ENCODE measurements at regions not wholly inside any gene's neighbourhood (a gene's known extent, or its start where the extent isn't known, plus 50 kb on each side); places are given as distances from the start of the nearest gene placed in this dataset.

DNA sequence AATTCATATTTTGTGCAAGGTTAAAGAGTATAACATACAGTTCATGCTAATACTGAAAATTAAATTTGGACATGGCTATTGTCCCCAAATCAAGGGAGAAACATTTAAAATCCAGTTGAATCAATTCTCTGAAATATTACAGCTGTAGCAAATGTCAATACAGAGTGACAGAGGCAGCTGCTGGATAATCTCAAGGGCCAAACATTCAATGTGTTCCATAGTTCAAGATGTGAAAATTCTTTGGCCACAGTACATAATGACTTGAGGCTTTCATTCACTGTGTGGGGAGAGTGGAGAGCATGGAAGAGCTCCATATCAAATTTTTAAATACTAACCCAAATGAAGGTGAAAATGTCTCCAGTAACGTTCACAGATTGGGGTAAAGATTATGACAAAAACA is 1192.8 kb upstream of the CADM2 start:
- no peak overlapping the region for H3K27ac ChIP-seq (ENCODE audit: insufficient read depth, low read length)
- H3K4me3 ChIP-seq (replicated peaks in 1 of 4; ENCODE audit: control extremely low read depth in 1 of 4, insufficient read depth in 1 of 4, low read depth in 3 of 4, low read length in 4 of 4), result no peak overlapping the region
- H4K20me1 ChIP-seq (ENCODE audit: control insufficient read depth, extremely low read depth, insufficient read depth, low read length), result no peaks in the 10 kb centered on the region
- no peak for DNase-seq (ENCODE audit: low read depth in 2 of 2)
- TF ChIP-seq EZH2 (IDR thresholded peaks at IDR 0.05; ENCODE audit: low read length, missing control alignments), result no peak
- TF ChIP-seq, protein P1, sequence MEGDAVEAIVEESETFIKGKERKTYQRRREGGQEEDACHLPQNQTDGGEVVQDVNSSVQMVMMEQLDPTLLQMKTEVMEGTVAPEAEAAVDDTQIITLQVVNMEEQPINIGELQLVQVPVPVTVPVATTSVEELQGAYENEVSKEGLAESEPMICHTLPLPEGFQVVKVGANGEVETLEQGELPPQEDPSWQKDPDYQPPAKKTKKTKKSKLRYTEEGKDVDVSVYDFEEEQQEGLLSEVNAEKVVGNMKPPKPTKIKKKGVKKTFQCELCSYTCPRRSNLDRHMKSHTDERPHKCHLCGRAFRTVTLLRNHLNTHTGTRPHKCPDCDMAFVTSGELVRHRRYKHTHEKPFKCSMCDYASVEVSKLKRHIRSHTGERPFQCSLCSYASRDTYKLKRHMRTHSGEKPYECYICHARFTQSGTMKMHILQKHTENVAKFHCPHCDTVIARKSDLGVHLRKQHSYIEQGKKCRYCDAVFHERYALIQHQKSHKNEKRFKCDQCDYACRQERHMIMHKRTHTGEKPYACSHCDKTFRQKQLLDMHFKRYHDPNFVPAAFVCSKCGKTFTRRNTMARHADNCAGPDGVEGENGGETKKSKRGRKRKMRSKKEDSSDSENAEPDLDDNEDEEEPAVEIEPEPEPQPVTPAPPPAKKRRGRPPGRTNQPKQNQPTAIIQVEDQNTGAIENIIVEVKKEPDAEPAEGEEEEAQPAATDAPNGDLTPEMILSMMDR (conservative IDR thresholded peaks at IDR 0.05 in 1 of 2, IDR thresholded peaks at IDR 0.05 in 1 of 2; ENCODE audit: low read depth in 1 of 2, low read length in 2 of 2), result no peak
- no peaks in the 10 kb centered on the region for H3K27me3 ChIP-seq (ENCODE audit: control insufficient read depth, insufficient read depth, low read length)
- no peaks in the 10 kb centered on the region for H3K9me3 ChIP-seq (ENCODE audit: control insufficient read depth, insufficient read depth, low read depth, low read length)
- no peak overlapping the region for H3K9ac ChIP-seq (ENCODE audit: insufficient read depth, low read length)
- no peak overlapping the region for H2AFZ ChIP-seq (ENCODE audit: low read length)
- no peak overlapping the region for H3K4me2 ChIP-seq (ENCODE audit: extremely low read depth, insufficient read depth, low read length)
- no peaks in the 10 kb centered on the region for H3K79me2 ChIP-seq (ENCODE audit: control insufficient read depth, insufficient read depth, low read length)
- H3K4me1 ChIP-seq (ENCODE audit: control insufficient read depth, extremely low read depth, insufficient read depth, low read length), result no peaks in the 10 kb centered on the region
- H3K36me3 ChIP-seq (ENCODE audit: control insufficient read depth, insufficient read depth, low read length), result no peaks in the 10 kb centered on the region

DNA sequence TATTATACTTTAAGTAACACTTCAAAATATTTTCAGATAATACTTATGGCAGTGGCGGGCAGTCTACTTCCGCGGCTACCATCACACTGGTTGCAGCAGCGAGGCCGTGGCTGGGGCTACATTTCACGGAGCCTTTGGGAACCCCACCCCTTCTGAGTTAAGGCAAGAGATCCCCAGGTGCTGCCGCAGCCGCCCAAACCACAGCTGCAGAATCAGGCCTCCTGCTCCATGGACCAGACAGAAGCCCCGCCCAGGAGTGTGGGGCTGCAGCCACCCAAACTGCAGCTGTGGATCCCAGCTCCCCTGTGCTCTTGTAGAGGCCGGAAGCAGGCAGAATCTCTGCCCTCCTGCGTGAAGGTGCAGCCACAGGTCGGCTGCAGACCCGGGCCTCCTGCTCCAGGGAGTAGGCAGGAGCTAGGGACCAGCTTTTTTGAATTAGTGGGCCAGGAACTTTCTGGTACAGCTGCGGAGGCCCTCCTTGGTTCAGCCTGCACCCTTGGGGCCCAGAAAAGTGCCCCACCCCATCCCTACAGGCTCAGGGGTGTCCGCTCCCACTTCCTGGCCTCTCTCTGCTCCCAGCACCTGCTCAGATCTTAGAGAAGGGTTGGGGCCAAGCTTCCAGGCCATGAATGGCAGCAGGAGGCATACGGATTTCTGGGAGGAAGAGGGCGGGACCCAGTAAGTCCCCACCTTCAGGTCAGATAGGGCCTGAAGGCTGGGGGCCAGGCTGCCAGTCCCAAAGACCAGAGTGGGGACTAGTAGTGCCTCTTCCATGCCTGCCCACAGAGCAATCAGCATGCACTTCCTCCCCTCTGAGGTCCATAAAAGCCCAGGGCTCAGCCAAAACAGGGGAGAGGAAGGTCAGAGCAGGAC is 1188.8 kb upstream of the CADM2 start:
- Histone ChIP-seq H3K4me1 (ENCODE audit: control insufficient read depth, extremely low read depth, insufficient read depth, low read length) (no peaks in the 10 kb centered on the region), H3K79me2 (ENCODE audit: control insufficient read depth, insufficient read depth, low read length) (no peaks in the 10 kb centered on the region), H3K27ac (ENCODE audit: insufficient read depth, low read length) (no peak overlapping the region), H3K4me2 (ENCODE audit: extremely low read depth, insufficient read depth, low read length) (no peak overlapping the region), H3K4me3 (replicated peaks in 1 of 4; ENCODE audit: control extremely low read depth in 1 of 4, insufficient read depth in 1 of 4, low read depth in 3 of 4, low read length in 4 of 4) (no peak overlapping the region), H3K9me3 (ENCODE audit: control insufficient read depth, insufficient read depth, low read depth, low read length) (no peaks in the 10 kb centered on the region), H3K36me3 (ENCODE audit: control insufficient read depth, insufficient read depth, low read length) (no peaks in the 10 kb centered on the region), H3K27me3 (ENCODE audit: control insufficient read depth, insufficient read depth, low read length) (no peaks in the 10 kb centered on the region), H2AFZ (ENCODE audit: low read length) (no peak overlapping the region), H4K20me1 (ENCODE audit: control insufficient read depth, extremely low read depth, insufficient read depth, low read length) (no peaks in the 10 kb centered on the region), H3K9ac (ENCODE audit: insufficient read depth, low read length) (no peak overlapping the region)
- DNase-seq (ENCODE audit: low read depth in 2 of 2), result no peak
- TF ChIP-seq, protein P1 (conservative IDR thresholded peaks at IDR 0.05 in 1 of 2, IDR thresholded peaks at IDR 0.05 in 1 of 2; ENCODE audit: low read depth in 1 of 2, low read length in 2 of 2), result no peak
- no peak for TF ChIP-seq EZH2 (IDR thresholded peaks at IDR 0.05; ENCODE audit: low read length, missing control alignments)

DNA sequence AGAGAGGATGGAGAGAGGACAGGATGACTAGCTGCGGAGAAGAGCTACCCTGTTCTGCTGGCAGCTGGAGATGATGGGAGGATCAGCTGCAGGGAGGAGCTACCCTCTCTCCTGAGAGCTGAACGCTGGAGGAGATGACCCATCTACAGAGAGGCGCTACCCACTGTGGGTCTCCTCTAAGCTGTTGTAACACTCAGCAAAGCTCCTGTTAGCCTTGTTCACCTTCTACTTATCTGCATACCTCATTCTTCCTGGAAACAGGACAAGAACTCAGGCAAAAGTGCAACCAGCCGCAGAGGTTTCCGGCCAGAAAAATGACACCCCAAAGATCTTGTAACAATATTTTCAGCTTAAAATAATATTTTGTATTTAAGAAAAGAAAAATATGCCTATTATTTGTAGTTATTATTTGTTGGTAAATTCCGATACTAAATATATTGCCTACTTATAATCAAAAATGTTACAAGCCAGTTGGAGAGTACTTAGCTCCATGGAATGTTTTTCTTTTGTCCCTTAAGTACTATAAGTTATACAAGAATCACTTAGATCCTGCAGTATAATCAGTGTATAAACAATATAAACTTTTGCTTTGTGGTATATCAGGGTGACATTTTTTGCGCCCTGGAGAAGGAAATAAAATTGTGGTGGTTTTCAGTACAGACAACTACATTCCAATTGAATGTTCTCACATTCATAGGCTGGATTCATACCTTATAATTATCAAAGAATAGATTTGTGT is 1188.0 kb upstream of the CADM2 start:
- TF ChIP-seq, protein P1 (conservative IDR thresholded peaks at IDR 0.05 in 1 of 2, IDR thresholded peaks at IDR 0.05 in 1 of 2; ENCODE audit: low read depth in 1 of 2, low read length in 2 of 2), result no peak
- TF ChIP-seq EZH2 (IDR thresholded peaks at IDR 0.05; ENCODE audit: low read length, missing control alignments), result no peak
- peak in 1 of 2 donors; percentile 3 for DNase-seq (ENCODE audit: low read depth in 2 of 2)
- Histone ChIP-seq H3K4me1 (ENCODE audit: control insufficient read depth, extremely low read depth, insufficient read depth, low read length) (no peaks in the 10 kb centered on the region), H3K27ac (ENCODE audit: insufficient read depth, low read length) (no peak overlapping the region), H3K4me3 (replicated peaks in 1 of 4; ENCODE audit: control extremely low read depth in 1 of 4, insufficient read depth in 1 of 4, low read depth in 3 of 4, low read length in 4 of 4) (no peak overlapping the region), H3K9ac (ENCODE audit: insufficient read depth, low read length) (no peak overlapping the region), H3K36me3 (ENCODE audit: control insufficient read depth, insufficient read depth, low read length) (no peaks in the 10 kb centered on the region), H3K79me2 (ENCODE audit: control insufficient read depth, insufficient read depth, low read length) (no peaks in the 10 kb centered on the region), H3K4me2 (ENCODE audit: extremely low read depth, insufficient read depth, low read length) (no peak overlapping the region), H3K9me3 (ENCODE audit: control insufficient read depth, insufficient read depth, low read depth, low read length) (no peaks in the 10 kb centered on the region), H2AFZ (ENCODE audit: low read length) (no peak overlapping the region), H3K27me3 (ENCODE audit: control insufficient read depth, insufficient read depth, low read length) (no peaks in the 10 kb centered on the region), H4K20me1 (ENCODE audit: control insufficient read depth, extremely low read depth, insufficient read depth, low read length) (no peaks in the 10 kb centered on the region)

Measured in fibroblast of lung (primary cell).